Hepatocyte (in vitro differentiated cells): ENCODE measurements at regions not wholly inside any gene's neighbourhood (a gene's known extent, or its start where the extent isn't known, plus 50 kb on each side); places are given as distances from the start of the nearest gene placed in this dataset.

Experiments
- DNase-seq: peaks from one replicate; pipeline ENCODE4 v3.0.0-alpha.2; 2016; ENCODE audit warnings: low spot score
- H2AFZ ChIP-seq: fragments of 200-600 bp; sonication (generic); 2 replicates; pipeline ENCODE4 v1.6.0; 2016; ENCODE audit warnings: antibody characterized with exemption, mild to moderate bottlenecking
- H3K27ac ChIP-seq: fragments of 200-600 bp; sonication (generic); 2 replicates; pipeline ENCODE4 v1.5.1; 2016; ENCODE audit warnings: mild to moderate bottlenecking
- H3K27me3 ChIP-seq: fragments of 200-600 bp; sonication (generic); 2 replicates; pipeline ENCODE4 v1.6.1; 2016
- H3K36me3 ChIP-seq: fragments of 200-600 bp; sonication (generic); replicated peaks from 2 replicates; pipeline ENCODE4 v1.5.1; 2016; ENCODE audit warnings: low read depth; ENCODE audit not compliant: insufficient read depth
- H3K4me1 ChIP-seq: fragments of 200-600 bp; sonication (generic); 2 replicates; pipeline ENCODE4 v1.5.1; 2016; ENCODE audit warnings: mild to moderate bottlenecking, moderate library complexity; ENCODE audit not compliant: insufficient read depth
- H3K4me2 ChIP-seq: fragments of 200-600 bp; sonication (generic); 2 replicates; pipeline ENCODE4 v1.6.0; 2016
- H3K4me3 ChIP-seq: fragments of 200-600 bp; sonication (generic); 2 replicates; pipeline ENCODE4 v1.5.1; 2016; ENCODE audit warnings: mild to moderate bottlenecking
- H3K79me2 ChIP-seq: fragments of 200-600 bp; sonication (generic); 2 replicates; pipeline ENCODE4 v1.6.0; 2017; ENCODE audit warnings: mild to moderate bottlenecking
- H3K9me2 ChIP-seq: fragments of 200-600 bp; sonication (generic); replicated peaks from 2 replicates; pipeline ENCODE4 v1.6.0; 2017; ENCODE audit warnings: mild to moderate bottlenecking; ENCODE audit not compliant: insufficient read depth
- H3K9me3 ChIP-seq: fragments of 200-600 bp; sonication (generic); 2 replicates; pipeline ENCODE4 v1.5.1; 2016; ENCODE audit warnings: low read depth, mild to moderate bottlenecking
- H4K20me1 ChIP-seq: fragments of 200-600 bp; sonication (generic); 2 replicates; pipeline ENCODE4 v1.6.0; 2016; ENCODE audit warnings: mild to moderate bottlenecking; ENCODE audit not compliant: insufficient read depth, poor library complexity, severe bottlenecking
- EZH2 ChIP-seq: fragments of 200-600 bp; sonication (generic); IDR thresholded peaks from 2 replicates; pipeline ENCODE4 v1.6.1; 2016; ENCODE audit warnings: antibody characterized with exemption, mild to moderate bottlenecking, borderline replicate concordance
- EZH2phosphoT487 ChIP-seq: fragments of 200-600 bp; sonication (generic); IDR thresholded peaks from one replicate; pipeline ENCODE4 v1.6.1; 2018; ENCODE audit warnings: antibody characterized with exemption, mild to moderate bottlenecking, low read depth, moderate library complexity; ENCODE audit not compliant: unreplicated experiment, severe bottlenecking
- WGBS: methylation state at CpG from one replicate; pipeline ENCODE4 v1.1.6; 2016; ENCODE audit warnings: low lambda C conversion rate; ENCODE audit errors: missing lambda C conversion rate; 5-methylcytosine and 5-hydroxymethylcytosine counted together
- TF ChIP-seq, protein P1 (sequence below): fragments of 200-600 bp; sonication (generic); IDR thresholded peaks from 2 replicates; pipeline ENCODE4 v1.5.1; 2016; ENCODE audit warnings: antibody characterized with exemption, mild to moderate bottlenecking; ENCODE audit not compliant: poor library complexity

DNA sequence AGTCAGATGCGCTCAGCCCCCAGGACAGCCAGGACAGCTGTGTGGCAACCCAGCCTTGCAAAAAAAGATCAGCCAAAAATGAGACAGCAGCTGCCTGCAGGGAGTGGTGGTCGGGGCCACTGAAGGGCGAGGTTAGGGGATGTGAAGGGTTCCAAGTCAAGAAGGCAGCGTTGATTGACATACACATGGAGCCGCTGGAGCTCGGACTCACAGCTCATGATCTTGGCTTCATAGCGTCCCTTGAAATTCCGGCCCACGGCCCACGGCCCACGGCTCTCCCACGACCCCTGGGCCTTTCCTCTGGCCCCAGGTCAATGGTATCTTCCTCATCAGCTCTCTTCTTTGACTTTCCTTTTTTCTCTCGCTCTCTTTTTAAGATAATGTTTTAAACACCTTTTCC lies 390.0 kb upstream of the IRX4 start:
- Histone ChIP-seq H3K9me3 (no peaks in the 10 kb centered on the region), H2AFZ (no peak overlapping the region), H3K9me2 (no peaks in the 10 kb centered on the region), H3K79me2 (no peaks in the 10 kb centered on the region), H4K20me1 (no peaks in the 10 kb centered on the region), H3K27me3 (no peaks in the 10 kb centered on the region), H3K4me2 (no peak overlapping the region), H3K36me3 (no peaks in the 10 kb centered on the region), H3K4me3 (no peak overlapping the region), H3K4me1 (no peaks in the 10 kb centered on the region), H3K27ac (no peak overlapping the region)
- TF ChIP-seq EZH2 (no peak), EZH2phosphoT487 (no peak)
- TF ChIP-seq, protein P1, sequence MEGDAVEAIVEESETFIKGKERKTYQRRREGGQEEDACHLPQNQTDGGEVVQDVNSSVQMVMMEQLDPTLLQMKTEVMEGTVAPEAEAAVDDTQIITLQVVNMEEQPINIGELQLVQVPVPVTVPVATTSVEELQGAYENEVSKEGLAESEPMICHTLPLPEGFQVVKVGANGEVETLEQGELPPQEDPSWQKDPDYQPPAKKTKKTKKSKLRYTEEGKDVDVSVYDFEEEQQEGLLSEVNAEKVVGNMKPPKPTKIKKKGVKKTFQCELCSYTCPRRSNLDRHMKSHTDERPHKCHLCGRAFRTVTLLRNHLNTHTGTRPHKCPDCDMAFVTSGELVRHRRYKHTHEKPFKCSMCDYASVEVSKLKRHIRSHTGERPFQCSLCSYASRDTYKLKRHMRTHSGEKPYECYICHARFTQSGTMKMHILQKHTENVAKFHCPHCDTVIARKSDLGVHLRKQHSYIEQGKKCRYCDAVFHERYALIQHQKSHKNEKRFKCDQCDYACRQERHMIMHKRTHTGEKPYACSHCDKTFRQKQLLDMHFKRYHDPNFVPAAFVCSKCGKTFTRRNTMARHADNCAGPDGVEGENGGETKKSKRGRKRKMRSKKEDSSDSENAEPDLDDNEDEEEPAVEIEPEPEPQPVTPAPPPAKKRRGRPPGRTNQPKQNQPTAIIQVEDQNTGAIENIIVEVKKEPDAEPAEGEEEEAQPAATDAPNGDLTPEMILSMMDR = no peak
- no peak for DNase-seq
- WGBS = 78% methylated on average over 13 of the region's 13 CpGs

DNA sequence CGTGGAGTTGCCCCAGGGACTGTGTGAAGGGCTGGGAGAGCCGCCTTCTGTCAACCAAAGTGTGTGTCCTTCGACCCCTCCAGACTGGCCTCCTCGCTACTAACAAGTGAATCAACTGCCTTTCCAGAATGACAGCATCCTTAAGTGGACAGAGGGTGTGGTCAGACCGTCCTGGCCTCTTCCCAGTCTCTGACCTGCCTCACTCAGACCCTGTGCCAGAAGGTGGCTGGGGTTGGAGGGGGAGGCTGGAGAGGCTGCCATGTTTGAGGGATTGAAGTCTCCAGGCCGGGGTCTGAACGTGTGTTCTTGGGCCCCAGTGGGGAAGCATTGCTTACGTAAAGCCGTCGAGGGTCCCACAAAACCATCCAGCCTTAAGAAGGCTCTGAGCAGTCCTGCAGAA lies 389.3 kb upstream of the IRX4 start:
- Histone ChIP-seq H2AFZ (no peak overlapping the region), H3K79me2 (no peaks in the 10 kb centered on the region), H3K9me2 (no peaks in the 10 kb centered on the region), H3K4me3 (no peak overlapping the region), H3K36me3 (no peaks in the 10 kb centered on the region), H4K20me1 (no peaks in the 10 kb centered on the region), H3K27me3 (no peaks in the 10 kb centered on the region), H3K27ac (no peak overlapping the region), H3K4me2 (no peak overlapping the region), H3K4me1 (no peaks in the 10 kb centered on the region), H3K9me3 (no peaks in the 10 kb centered on the region)
- 83% methylated on average over 10 of the region's 10 CpGs for WGBS
- TF ChIP-seq EZH2 (no peak), EZH2phosphoT487 (no peak)
- TF ChIP-seq, protein P1 = no peak
- no peak for DNase-seq

DNA sequence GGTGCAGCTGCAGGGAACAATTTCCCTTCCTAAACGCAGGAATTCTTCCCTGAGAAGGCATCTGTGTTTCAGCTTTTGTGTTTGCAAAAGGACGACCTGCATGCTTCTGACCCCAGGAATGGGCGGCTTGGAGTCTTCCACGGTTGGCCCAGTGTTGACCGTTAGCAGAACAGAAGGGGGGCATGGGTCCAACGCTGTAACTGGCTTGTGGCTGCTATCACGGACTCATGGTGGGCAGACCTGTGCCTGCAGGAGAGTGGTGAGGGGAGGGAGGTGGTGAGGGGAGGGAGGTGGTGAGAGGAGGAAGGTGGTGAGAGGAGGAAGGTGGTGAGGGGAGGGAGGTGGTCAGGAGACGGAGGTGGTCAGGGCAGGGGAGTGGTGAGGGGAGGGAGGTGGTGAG lies 388.6 kb upstream of the IRX4 start:
- Histone ChIP-seq H3K4me1 (no peaks in the 10 kb centered on the region), H3K27ac (no peak overlapping the region), H3K27me3 (no peaks in the 10 kb centered on the region), H4K20me1 (no peaks in the 10 kb centered on the region), H2AFZ (no peak overlapping the region), H3K9me3 (no peaks in the 10 kb centered on the region), H3K9me2 (no peaks in the 10 kb centered on the region), H3K4me3 (no peak overlapping the region), H3K4me2 (no peak overlapping the region), H3K79me2 (no peaks in the 10 kb centered on the region), H3K36me3 (no peaks in the 10 kb centered on the region)
- no peak for DNase-seq
- WGBS = 66% methylated on average over 7 of the region's 8 CpGs
- TF ChIP-seq EZH2 (no peak), EZH2phosphoT487 (no peak)
- TF ChIP-seq, protein P1 = no peak

DNA sequence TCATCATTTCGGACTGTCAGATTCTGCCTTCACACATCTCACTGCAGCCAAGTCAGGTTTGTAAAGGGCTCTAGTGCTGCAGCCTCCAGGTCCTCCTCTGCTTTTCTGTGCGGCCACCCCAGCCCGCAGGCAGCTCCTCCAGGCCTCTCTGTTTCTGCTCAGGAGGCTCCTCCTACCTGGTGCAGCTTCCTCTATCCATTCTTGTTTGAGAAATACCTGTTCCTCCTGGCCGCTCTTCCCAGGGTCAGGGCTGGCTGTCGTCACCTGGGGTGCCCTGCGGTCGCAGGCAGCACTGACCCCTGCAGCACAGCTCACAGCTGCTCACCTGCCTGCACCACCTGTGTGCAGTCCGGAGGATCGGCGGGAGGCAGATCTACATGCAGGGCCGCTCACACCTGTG lies 387.7 kb upstream of the IRX4 start:
- TF ChIP-seq, protein P1 = no peak
- TF ChIP-seq EZH2 = no peak
- no peak for TF ChIP-seq EZH2phosphoT487
- Histone ChIP-seq H2AFZ (no peak overlapping the region), H3K27me3 (no peaks in the 10 kb centered on the region), H3K36me3 (no peaks in the 10 kb centered on the region), H3K79me2 (no peaks in the 10 kb centered on the region), H3K9me2 (no peaks in the 10 kb centered on the region), H3K4me2 (no peak overlapping the region), H4K20me1 (no peaks in the 10 kb centered on the region), H3K4me3 (no peak overlapping the region), H3K9me3 (no peaks in the 10 kb centered on the region), H3K27ac (no peak overlapping the region), H3K4me1 (no peaks in the 10 kb centered on the region)
- 77% methylated on average over 11 of the region's 11 CpGs for WGBS
- DNase-seq = no peak
